ENCODE measurements at regions not wholly inside any gene's neighbourhood (a gene's known extent, or its start where the extent isn't known, plus 50 kb on each side); places are given as distances from the start of the nearest gene placed in this dataset.
"Not testable (repeated sequence)": the region's sequence is repeated elsewhere in the genome, so short reads cannot be mapped to it uniquely, and the experiment has no call there.

- H3K4me3 ChIP-seq (replicated peaks; ENCODE audit: low read depth, low read length), result no peak overlapping the region
- TF ChIP-seq CTCF (IDR thresholded peaks at IDR 0.05; ENCODE audit: low read depth, low read length, missing control alignments), result no peak
- DNase-seq (ENCODE audit: extremely low read depth, low read depth), result no peak
Observed at GRCh38 chr4:181846934-181847333, 396.3 kb upstream of the TENM3 start.

GRCh38 chr4:181848357-181848756, 394.8 kb upstream of the TENM3 start:
- no peak for DNase-seq (ENCODE audit: extremely low read depth, low read depth)
- TF ChIP-seq CTCF (IDR thresholded peaks at IDR 0.05; ENCODE audit: low read depth, low read length, missing control alignments), result no peak
- no peak overlapping the region for H3K4me3 ChIP-seq (replicated peaks; ENCODE audit: low read depth, low read length)

GRCh38 chr4:181849472-181849871, 393.7 kb upstream of the TENM3 start:
- DNase-seq (ENCODE audit: extremely low read depth, low read depth), result no peak
- no peak for TF ChIP-seq CTCF (IDR thresholded peaks at IDR 0.05; ENCODE audit: low read depth, low read length, missing control alignments)

GRCh38 chr4:181853881-181854511, 389.2 kb upstream of the TENM3 start:
- H3K4me3 ChIP-seq (replicated peaks; ENCODE audit: low read depth, low read length), result no peak overlapping the region
- TF ChIP-seq CTCF (IDR thresholded peaks at IDR 0.05; ENCODE audit: low read depth, low read length, missing control alignments), result no peak

More at GRCh38 chr4:181849472-181849871, 393.7 kb upstream of the TENM3 start:
- no peak overlapping the region for H3K4me3 ChIP-seq (replicated peaks; ENCODE audit: low read depth, low read length)

GRCh38 chr4:181855307-181855706, 387.9 kb upstream of the TENM3 start:
- no peak for DNase-seq (ENCODE audit: extremely low read depth, low read depth)
- no peak for TF ChIP-seq CTCF (IDR thresholded peaks at IDR 0.05; ENCODE audit: low read depth, low read length, missing control alignments)
- no peak overlapping the region for H3K4me3 ChIP-seq (replicated peaks; ENCODE audit: low read depth, low read length)

More at GRCh38 chr4:181853881-181854511, 389.2 kb upstream of the TENM3 start:
- DNase-seq (ENCODE audit: extremely low read depth, low read depth), result no peak

- not testable (repeated sequence) for DNase-seq (ENCODE audit: extremely low read depth, low read depth); H3K4me3 ChIP-seq (replicated peaks; ENCODE audit: low read depth, low read length)
Observed at GRCh38 chr4:181857471-181857870, 385.7 kb upstream of the TENM3 start.

GRCh38 chr4:181858741-181859140, 384.5 kb upstream of the TENM3 start:
- no peak overlapping the region for H3K4me3 ChIP-seq (replicated peaks; ENCODE audit: low read depth, low read length)
- TF ChIP-seq CTCF (IDR thresholded peaks at IDR 0.05; ENCODE audit: low read depth, low read length, missing control alignments), result no peak
- DNase-seq (ENCODE audit: extremely low read depth, low read depth), result no peak

All from HFF-Myc (cell line).